ENCODE measurements at regions not wholly inside any gene's neighbourhood (a gene's known extent, or its start where the extent isn't known, plus 50 kb on each side); places are given as distances from the start of the nearest gene placed in this dataset.
A peak's percentile ranks its signal among the peaks of the same experiment; 100 is the strongest.

- DNase-seq, result no peak
Observed at GRCh38 chr12:127077262-127078045, 1189.5 kb upstream of the TMEM132C start.

- no peak for DNase-seq
Observed at GRCh38 chr12:127078577-127079350, 1188.2 kb upstream of the TMEM132C start.

GRCh38 chr12:127079636-127080035, 1187.3 kb upstream of the TMEM132C start:
- no peak for DNase-seq

GRCh38 chr12:127081058-127081457, 1185.9 kb upstream of the TMEM132C start:
- DNase-seq, result no peak

- no peak for DNase-seq
Observed at GRCh38 chr12:127083008-127083949, 1183.7 kb upstream of the TMEM132C start.

GRCh38 chr12:127101076-127101475, 1165.9 kb upstream of the TMEM132C start:
- DNase-seq, result no peak

GRCh38 chr12:127106041-127106440, 1160.9 kb upstream of the TMEM132C start:
- no peak for DNase-seq

GRCh38 chr12:127106697-127107096, 1160.3 kb upstream of the TMEM132C start:
- no peak for DNase-seq

GRCh38 chr12:127107744-127108143, 1159.2 kb upstream of the TMEM132C start:
- no peak for DNase-seq

GRCh38 chr12:127108360-127109215, 1158.4 kb upstream of the TMEM132C start:
- peak; percentile 40 for DNase-seq

- DNase-seq, result no peak
Observed at GRCh38 chr12:127113945-127114344, 1153.0 kb upstream of the TMEM132C start.

- DNase-seq, result no peak
Observed at GRCh38 chr12:127115468-127116035, 1151.4 kb upstream of the TMEM132C start.

GRCh38 chr12:127118251-127118650, 1148.7 kb upstream of the TMEM132C start:
- no peak for DNase-seq

- DNase-seq, result no peak
Observed at GRCh38 chr12:127119600-127120140, 1147.3 kb upstream of the TMEM132C start.

- DNase-seq, result no peak
Observed at GRCh38 chr12:127120851-127121250, 1146.1 kb upstream of the TMEM132C start.

GRCh38 chr12:127121494-127122084, 1145.4 kb upstream of the TMEM132C start:
- no peak for DNase-seq

- peak; percentile 54 for DNase-seq
Observed at GRCh38 chr12:127125607-127126259, 1141.2 kb upstream of the TMEM132C start.

- no peak for DNase-seq
Observed at GRCh38 chr12:127126260-127126628, 1140.7 kb upstream of the TMEM132C start.

- no peak for DNase-seq
Observed at GRCh38 chr12:127127897-127128296, 1139.1 kb upstream of the TMEM132C start.

GRCh38 chr12:127130506-127131124, 1136.4 kb upstream of the TMEM132C start:
- DNase-seq, result no peak

Measured in activated naive CD4-positive, alpha-beta T cell treated with Interleukin-2 at 50 U/mL for 16 hours (primary cell).